Amniotic epithelial cell (primary cell): ENCODE measurements at regions not wholly inside any gene's neighbourhood (a gene's known extent, or its start where the extent isn't known, plus 50 kb on each side); places are given as distances from the start of the nearest gene placed in this dataset.

Experiments used
- DNase-seq: peaks from one replicate; pipeline ENCODE4 v3.0.0-alpha.2; 2010; ENCODE audit warnings: low read depth

DNA sequence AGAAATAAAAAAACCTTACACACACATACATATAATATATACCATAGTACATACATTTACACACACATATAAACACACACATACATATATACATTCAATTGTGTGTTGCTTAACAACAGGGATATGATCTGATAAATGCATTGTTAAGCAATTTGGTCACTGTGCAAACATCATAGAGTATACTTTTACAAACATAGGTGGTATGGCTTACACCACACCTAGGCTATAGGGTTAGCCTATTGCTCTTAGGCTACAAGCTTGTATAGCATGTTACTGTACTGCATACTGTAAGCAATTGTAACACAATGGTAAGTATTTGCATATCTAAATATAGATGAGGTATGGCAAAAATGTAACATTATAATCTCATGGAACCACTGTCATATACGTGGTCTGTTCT, 156.8 kb upstream of the ERBB4 start:
- DNase-seq: no peak

DNA sequence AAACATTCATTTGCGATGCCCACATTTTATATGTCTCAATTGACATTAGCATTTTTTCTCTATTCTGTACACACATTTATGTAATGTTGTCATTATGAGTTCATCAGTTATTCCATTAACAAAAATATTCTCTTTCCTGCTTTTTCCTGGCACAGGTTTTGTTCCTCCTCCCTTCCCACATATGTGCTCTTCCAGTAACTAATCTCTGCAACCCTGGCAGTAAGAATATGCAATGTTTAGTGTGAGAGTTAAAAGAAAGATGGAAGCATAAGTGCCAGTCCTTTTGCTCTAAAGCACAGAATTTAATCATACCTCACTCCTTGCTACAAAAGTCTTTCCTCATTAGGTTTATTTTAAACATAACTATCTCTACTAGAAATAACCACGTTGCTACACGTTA, 155.8 kb upstream of the ERBB4 start:
- DNase-seq: no peak

DNA sequence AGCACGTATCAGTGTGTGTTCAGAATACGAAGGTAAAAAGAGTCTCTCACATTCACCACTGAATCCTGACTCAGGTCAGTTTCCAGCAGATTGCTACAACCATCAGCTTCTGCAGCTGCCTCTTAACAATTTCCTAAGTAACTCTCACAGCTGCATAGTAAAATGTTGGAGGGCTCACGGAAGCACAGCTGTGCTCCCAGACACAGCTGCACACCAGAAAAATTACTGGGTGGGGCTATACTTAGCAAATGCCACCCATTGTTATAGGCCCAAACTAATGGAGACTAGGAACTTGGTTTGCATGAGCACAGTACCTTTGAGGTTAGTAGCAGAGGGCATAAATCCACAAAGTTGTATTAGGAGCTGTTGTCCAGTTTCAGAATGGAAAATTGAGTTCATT, 153.9 kb upstream of the ERBB4 start:
- DNase-seq: no peak

GRCh38 chr2:212686285-212686895, 147.8 kb upstream of the ERBB4 start:
- peak; percentile 58 for DNase-seq

DNA sequence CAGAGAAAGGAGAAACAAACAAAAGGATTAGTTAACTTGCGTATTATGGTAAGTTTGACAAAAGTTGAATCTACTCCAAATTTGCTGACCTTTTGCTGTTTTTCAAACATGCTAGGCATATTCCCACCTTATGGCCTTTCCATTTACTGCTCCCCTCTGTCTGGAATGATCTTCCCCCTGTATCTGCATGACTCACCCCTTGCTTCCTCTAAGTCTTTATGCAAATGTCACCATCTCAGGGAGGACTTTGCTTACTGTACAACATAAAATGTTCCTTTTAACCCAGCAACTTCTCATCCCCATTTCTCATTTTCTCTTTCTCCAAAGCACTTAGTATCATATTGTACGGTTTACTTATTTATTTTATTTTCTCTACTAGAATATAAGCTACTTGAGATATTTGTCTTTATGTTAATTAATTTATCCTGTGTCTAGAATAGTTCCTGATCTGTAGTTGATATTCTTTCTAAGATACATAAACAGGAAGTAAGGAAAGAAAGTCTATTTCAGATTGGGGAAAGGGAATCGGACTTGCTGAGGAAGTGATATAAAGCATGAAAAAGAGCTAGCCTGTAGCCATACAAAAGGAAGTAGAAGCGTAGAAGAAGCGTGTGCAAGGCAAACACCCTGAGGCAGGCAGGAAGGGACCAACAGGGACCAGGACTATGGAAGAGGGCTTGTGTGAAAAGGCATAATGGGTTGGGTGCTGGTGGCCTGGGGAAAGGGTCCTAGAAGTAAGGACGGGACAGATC, 144.9 kb upstream of the ERBB4 start:
- DNase-seq: peak; percentile 13

GRCh38 chr2:212682937-212683336, 144.3 kb upstream of the ERBB4 start:
- DNase-seq: no peak

- DNase-seq: no peak
These were observed 138.9 kb upstream of the ERBB4 start for GRCh38 chr2:212677466-212677865.

GRCh38 chr2:212672186-212672585, 133.6 kb upstream of the ERBB4 start:
- no peak for DNase-seq

DNA sequence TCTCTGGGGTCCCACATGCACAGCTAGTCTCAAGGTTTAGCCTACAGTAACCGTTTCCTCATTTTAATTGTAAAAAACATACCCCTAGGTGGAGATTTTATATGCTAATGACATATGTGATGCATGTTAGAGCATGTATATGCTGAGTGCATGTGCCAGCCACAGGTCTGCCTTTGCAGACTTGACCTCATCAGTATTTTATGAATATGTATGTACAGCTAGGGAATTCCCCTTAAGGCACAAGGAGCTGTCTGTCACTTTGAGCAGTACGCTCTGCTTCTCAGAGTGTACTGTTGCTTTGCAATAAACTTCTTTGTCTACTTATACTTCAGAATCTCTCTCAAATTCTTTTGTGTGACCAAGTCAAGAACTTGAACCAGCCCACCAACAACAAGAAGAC, 131.2 kb upstream of the ERBB4 start:
- DNase-seq: no peak

DNA sequence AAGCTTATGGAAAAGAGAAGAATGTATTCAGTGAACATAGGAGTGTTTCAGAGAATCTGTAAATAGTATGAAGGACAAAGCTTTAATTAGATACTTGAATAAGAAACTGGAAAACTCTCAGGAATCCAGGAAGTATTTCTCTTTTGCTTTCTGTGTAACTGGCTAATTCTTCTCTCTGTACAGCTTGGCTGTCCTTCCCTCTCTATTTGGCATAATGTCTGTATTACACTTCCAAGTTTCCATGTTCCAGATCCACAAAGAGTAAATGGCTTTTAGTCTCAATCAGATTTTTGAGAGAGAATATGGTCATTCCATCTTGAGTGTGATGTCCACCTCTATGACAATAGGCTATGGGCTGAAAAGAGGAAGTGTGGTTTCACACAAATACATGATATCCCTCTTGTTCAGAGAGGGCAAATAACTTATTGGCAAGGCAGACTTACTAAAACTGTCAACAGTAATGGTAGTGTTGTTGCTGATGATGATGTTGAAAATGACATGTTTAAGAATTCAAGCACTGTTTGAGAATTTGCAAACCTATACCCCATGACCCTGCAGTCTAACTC, 129.2 kb upstream of the ERBB4 start:
- no peak for DNase-seq

- DNase-seq: peak; percentile 2
These were observed 127.3 kb upstream of the ERBB4 start for GRCh38 chr2:212665948-212666347.

DNA sequence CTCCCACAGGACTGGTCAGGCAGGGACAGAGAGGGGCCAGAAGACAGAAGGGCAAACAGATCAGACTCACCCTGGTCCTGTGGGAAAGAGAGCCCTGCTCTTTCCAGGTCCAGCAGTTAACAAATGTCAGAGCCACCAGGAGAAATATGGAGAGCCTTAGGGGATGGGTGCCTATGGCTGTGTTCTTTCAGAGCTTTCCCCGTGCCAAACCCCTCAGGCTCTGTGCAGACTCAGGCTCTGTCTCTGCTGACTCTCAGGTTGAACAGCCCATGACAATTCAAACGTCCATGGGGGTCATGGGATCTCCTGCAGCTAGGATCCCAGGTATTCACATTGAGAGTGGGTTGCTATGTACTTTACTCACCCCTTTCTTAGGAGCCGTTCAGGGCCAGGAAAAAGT, 120.8 kb upstream of the ERBB4 start:
- DNase-seq: no peak

DNA sequence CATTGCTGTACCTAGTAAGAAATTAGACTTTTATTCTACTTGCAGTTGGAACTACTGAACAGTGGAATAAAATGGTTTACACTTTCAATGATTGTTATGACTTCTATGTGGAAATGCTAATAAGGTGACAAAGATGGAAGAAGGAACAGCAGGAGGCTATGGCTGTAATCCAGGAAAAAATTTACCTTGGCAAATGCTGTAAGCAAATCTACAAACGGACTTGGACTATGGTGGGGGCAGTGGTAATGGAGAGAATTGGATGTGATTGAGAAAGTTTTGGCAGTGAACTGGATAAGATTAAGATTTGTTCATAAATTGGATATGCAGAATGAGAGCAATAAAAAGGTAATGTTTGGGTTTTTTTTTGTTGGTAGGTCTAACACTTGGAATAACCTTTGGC, 111.0 kb upstream of the ERBB4 start:
- DNase-seq: no peak

- DNase-seq: peak; percentile 70
These were observed 108.2 kb upstream of the ERBB4 start for GRCh38 chr2:212646698-212647366.

DNA sequence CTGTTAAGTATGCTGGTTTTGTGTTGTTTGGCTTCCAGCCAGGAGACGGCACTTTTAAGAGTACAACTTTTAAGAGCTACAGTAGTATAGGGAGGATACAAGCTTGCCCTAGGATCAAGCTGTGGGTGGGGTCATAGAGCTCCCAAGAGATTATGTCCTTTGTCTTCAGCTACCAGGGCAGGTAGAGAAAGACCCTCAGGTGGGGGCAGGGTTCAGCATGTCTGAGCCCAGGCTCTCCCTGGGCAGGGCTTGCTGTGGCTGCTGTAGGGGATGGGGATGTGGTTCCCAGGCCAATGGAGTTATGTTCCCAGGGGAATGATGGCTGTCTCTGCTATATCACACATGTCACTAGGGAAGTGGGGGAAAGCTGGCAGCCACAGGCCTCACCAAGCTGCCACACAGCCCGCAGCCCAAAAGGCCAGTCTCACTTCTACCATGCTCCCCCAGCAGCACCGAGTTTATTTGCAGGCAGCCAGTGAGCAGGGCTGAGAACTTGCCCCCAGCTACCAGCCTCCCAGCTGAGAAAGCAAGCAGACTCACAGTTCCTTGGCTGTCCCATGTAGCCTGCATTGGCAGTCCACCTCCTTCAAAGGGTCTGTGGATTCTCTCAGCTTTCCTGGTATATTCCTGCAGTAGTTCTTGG, 105.7 kb upstream of the ERBB4 start:
- no peak for DNase-seq

DNA sequence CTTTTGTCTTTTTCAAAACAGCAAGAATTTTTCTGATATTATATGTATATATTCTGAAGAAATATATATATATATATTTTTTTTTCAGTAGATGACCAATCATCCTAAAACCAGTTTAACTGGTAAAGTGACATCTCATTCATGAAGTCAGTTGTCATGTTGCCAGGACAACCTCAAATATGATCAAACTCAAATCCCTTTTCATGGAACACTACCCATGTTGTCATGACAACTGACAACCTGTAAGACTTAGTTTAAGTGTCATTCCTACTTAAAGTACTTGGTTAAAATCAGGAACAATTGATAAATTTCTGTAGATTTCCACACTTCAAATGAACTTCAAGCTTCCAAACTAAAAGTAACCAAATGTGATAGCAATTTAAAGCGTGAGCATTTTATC, 101.8 kb upstream of the ERBB4 start:
- DNase-seq: no peak

- DNase-seq: no peak
These were observed 100.1 kb upstream of the ERBB4 start for GRCh38 chr2:212638694-212639093.

DNA sequence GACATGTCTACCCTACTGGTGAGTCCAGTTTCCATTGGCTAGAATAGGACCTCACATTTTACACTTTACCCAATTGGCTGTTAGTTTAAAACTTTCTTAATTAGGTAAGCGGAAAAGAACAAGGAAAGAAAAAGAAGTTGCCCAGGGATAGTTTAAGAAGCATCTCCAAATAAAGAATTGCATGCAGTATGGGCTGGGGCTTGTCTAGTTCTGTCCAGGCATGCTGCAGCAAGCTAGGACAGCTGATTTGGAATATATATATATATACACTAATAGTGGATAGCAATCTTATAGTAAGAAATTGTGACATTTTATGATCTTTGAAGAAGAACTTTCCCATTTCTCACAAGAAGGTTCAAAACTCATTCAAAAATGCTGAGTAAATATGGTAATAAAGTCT, 90.0 kb upstream of the ERBB4 start:
- DNase-seq: no peak

DNA sequence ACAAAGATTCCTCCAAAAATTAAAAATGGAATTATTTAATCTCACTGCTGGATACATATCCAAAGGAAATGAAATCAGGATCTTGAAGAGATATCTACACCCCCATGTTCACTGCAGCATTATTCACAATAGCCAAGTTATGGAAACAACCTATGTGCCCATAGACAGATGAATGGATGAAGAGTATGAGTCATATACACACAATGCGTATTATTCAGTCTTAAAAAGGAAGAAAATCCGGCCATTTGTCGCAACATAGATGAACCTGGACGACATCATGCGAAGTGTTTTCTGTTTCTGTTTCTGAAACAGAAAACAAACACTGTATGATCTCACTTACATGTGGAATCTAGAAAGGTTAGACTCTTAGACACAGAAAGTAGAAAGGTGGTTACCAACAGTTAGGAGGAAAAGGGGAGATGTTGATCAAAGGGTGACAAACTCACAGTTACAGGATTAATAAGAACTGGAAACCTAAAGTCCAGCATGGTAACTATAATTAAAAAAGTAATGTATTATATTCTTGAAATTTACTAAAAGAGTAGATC, 87.8 kb upstream of the ERBB4 start:
- peak; percentile 4 for DNase-seq

GRCh38 chr2:212619954-212620353, 81.4 kb upstream of the ERBB4 start:
- peak; percentile 20 for DNase-seq

DNA sequence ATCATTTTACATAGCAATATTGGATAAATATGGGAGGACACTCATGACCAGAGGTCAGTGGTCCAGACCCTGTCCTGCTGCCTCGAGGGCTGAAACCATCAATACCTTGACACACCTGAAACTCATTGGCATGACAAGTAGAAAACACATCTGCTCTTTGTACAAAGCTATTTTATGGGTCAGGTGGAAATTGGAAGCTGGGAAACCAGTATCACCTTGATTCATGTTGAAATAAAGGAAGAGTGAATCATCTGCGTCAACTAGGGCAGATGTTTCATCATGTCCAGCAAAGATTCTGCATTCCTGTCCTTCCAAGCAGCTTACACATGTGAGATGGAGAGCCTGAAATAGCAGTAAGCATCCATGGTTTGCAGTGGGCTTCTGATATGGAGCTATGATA, 80.0 kb upstream of the ERBB4 start:
- peak; percentile 73 for DNase-seq

- DNase-seq: no peak
These were observed 72.3 kb upstream of the ERBB4 start for GRCh38 chr2:212610872-212611425.
